Smooth muscle cell of the brain vasculature (primary cell): ENCODE measurements at regions not wholly inside any gene's neighbourhood (a gene's known extent, or its start where the extent isn't known, plus 50 kb on each side); places are given as distances from the start of the nearest gene placed in this dataset.
A peak's percentile ranks its signal among the peaks of the same experiment; 100 is the strongest.

Experiments
- DNase-seq: peaks from one replicate; pipeline ENCODE4 v3.0.0-alpha.2; 2012; ENCODE audit warnings: low read depth, low spot score

DNA sequence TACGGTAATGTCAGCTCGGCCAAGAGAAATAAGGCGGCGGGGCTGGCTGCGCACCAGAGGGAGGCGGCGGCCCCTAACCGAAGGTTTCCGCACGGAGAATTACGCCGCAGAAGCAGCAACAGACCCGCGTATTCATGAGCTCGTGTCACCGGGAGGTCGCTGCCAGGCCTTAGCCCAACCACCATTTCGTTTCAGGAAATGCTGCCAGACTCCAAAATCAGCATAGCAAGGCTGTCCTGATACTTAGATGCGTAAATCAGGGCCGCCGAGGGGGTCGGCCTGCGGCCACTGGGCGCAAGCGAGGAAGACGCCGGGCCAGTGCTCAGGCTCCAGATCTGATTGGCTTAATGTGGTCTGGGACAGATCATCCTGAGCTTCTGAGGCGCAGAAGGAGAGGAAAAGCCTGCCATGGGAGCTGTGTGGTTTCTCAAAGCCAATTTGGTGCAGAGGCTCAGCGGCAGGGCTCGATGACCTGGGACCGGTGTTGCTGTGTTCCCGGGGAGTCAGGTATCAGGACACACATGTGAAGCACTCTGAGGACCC lies 247.9 kb downstream of the BAMBI start:
- DNase-seq, result no peak

DNA sequence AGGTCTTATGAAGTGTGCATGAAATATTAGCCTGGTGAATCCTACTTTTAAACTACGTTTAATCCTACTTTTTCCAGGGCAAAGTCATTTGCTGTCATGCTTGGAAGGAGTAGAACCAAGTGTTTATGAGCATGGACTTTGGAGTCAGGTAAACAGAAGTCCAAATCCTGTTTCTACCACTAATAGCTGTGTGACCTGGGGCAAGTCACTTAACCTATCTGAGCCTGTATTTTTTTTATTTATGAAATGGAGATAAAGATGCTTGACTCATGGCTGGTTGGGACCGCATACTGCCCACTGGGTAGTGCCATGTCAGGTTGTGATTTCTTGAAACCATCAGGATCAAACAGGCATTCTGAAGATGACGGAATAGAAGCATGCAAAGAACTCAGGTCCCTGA lies 249.6 kb downstream of the BAMBI start:
- DNase-seq, result no peak

DNA sequence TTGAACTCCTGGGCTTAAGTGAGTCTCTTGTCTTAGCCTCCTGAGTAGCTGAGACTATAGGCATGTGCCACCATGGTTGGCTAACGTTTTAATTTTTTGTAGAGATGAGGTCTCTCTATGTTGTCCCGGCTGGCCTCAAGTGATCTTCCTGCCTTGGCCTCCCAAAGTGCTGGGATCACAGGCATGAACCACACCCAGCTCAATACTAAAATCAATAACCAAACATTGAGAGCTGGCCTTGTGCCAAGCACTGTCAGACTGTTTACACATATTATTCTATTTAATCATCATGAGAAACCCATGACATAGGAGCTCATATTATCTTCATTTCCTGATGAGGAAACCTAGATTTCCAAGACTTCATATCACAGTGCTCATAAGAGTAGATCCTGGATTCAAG lies 251.2 kb downstream of the BAMBI start:
- DNase-seq, result no peak

DNA sequence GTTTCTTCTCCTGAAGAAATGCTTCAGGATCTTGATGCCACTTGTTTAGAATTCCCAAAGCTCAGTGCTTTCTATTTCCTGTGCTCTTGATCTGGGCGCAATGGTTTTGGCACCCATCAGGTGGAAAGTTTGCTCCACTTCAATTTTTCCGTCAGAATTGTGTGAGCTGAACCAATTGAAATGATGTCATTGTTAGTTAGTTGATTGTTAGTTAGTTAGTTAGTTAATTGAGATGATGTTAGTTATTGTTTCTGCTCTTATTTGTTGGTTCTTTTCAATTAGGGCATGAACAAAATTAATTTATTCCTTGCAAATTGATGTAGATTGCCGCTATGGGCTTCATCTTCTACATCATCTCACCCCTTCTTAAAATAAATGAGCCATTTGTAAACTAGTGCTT lies 252.6 kb downstream of the BAMBI start:
- DNase-seq, result no peak

DNA sequence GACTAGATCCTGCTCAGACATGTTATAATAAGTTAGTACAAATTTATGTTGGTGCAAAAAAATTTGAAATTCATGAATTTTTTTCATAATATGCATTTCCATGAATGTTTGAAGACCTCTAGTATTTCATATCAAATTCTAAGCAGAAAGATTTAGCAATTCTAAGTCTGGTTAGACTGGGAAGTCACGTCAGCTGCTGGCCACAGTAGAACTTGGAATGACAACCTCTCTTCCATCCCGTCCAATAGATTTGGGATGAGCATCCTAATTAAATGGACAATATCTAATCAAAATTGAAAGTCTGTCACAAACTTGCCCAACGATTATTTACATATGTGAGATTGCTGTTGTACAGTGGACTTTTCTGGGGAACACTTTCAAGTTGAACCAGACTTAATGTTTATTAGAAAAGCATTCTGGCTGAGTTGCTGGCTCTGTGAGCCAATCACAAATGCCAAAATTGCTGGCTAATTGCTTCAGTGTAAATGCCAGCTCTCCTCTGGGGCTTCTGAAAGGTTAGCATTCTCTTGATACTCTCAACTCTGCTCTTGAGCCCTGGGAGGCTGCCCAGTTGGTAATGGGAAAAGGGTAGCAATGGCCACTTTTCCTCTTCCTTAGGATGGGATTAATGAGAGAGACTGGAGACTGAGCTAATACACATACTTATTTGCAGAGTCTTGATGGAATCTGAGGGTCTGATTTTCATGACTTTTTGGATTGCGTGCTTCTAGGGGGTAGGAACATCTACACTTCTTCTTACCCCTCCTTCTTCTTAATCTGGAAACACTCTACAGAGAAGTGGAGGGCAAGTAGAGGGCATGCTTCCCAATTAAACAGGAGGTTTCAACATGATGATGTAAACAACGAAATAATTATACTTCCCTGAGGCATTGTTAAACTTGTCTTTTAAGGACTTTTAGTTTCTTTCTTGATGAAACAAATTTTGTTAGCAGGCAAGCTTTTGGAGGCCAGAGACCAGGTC lies 253.5 kb downstream of the BAMBI start:
- DNase-seq, result no peak

DNA sequence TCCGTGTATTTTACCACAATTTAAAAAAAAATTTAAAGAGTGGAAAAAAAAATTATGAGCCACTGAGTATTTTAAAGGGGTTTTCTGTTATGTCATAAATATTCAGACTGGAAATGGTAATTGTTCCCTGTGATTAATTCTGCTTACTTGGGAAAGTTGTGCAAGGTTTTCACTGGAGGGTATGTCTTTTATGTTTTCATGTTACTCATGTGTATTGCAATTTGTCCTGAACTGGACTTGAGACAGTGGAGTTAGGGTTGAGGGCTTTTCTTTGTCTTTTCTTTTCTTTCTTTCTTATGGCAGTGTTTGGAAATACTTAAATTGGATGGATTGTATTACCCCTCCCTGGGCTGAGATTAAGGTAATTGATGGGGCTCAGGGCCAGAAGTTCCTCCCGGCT lies 257.7 kb downstream of the BAMBI start:
- no peak for DNase-seq

DNA sequence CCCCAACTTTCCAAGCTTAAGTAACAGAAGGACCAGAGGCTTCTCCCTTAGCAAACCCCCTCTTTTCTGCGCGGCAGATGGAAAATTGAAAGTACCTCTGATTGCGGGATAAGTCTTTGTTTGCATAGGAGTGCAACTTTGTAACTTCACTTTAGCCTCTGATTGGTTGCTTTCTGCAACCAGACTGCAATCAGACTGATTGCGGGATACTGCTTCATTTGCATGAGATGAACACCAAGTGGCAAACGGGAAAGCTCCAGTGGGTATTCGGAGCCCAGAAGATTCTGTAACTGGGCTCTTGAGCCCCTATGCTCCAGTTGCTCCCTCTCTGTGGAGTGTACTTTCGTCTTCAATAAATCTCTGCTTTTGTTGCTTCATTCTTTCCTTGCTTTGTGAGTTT lies 260.6 kb downstream of the BAMBI start:
- no peak for DNase-seq

DNA sequence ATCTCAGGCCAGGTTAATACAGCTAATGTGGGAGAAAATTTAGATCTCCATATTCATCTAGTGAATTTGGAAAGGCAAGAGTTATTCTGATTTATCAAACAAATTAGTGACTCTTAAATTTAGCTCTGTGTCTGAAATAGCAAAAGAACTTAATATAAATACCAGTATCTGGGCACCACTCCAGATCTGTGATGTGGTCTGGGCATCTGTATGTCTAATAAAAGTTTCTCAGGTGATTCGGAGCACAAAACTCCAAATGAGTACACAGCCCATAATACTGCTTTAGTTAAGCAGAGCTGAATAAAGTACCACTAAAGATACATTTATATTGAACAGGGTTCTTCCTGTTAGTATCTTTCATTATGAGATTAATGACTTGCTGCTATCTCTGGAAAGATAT lies 261.4 kb downstream of the BAMBI start:
- DNase-seq, result no peak

DNA sequence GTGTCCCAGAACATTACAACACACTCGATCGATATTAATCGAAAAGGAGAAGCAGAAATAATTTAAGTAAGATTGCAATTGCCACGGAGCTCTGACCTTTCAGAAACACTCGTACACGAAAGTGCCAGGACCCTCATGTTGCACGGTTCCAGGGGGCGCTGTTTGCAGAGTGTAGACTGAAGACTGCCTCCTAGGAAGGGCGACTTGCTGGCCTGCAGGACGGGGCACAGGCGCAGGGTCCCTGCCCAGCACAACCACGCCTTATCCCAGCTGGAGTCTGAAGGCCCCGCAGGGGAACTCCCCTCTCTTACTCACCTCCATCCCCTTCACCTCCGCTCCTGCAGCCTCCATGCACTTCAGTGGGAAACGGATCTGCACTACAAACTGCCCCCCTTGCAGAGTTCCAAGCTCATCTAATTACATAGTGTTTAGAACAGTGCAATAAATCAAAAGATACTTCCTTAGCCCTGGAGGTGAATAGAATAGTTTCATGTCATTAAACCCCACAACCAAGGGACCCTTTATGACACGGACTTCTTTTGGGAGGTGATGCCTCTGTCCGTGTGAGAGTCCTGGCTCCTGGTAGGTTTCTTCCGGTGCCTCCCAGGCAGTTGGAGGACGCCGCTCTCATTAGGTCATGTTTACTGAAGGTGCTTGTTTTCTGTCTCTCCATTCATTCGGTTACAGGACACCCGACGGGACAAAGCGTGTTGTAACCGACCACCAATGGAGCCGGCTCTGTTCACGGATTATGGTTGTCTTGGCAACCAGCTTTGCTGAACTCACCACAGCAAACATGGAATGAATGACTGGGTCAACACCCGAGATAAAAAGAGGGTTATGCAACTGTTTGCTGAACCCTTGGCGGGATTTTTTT lies 262.2 kb downstream of the BAMBI start:
- DNase-seq, result peak; percentile 13

DNA sequence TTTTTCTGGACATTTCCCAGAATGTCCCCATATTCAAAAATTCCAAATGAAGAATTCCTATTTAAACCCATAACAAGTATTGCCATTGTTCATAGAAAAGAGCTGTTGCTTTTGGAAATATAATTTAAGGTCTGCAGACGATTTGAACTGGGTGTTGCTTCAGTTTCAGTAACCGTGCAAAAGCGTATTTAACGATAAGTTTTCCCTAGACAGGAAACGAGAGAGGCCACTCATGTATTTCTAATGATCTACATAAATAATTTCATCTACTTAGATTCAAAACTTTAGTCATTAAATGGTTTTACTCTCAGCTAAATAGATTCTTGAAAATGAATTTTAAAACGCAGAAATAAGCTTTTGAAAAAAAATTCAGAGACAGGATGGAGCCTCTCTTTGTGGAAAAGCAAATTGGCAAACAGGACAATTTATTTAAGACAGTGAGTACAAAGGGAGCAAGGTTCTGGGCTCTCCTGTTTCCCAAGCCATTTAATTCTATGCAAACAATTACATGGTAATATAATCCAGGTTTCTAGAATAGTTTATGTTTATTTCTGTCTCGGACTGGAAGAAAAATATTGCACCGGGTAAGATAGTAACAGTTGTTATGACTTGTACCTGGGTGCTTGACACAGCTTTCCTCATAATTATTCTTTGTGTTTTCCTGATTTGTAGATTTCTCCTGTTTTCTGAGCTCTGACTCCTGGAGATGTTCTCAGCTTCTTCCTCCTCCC lies 263.0 kb downstream of the BAMBI start:
- no peak for DNase-seq

DNA sequence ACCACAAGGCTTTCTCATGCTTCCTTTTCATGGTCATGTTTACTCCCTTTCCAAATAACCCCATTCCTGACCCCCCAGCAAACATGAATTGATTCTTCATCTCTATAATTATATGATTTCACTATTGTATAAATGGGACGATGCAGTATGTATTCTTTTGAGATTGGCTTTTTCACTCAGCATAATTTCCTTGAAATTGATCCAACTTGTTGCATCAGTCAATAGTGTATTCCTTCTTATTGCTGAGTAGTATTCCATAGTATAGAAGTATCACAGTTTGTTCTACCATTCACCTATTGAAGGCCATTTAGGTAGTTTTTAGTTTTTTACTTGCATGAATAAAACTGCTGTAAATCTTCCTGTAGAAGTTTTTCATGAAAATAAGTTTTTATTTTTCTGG lies 264.7 kb downstream of the BAMBI start:
- DNase-seq, result no peak

DNA sequence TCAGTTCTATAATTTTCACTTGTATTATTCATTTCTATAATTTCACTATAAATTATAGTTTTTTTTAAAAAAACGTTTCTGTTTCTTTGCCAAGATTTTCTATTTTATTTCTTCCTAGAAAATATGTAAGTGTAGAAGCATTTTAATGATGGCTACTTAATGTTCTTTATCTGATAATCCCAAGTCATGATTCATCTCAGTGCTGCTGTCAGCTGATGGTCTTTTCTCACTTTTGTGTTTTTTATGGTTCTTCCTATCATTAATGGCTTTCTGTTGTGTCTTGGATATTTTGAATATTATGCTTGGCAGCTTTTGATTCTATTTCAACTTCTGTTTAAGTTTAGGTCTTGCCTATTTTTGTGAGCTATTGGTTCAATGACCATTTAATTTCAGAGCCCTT lies 268.6 kb downstream of the BAMBI start:
- no peak for DNase-seq

DNA sequence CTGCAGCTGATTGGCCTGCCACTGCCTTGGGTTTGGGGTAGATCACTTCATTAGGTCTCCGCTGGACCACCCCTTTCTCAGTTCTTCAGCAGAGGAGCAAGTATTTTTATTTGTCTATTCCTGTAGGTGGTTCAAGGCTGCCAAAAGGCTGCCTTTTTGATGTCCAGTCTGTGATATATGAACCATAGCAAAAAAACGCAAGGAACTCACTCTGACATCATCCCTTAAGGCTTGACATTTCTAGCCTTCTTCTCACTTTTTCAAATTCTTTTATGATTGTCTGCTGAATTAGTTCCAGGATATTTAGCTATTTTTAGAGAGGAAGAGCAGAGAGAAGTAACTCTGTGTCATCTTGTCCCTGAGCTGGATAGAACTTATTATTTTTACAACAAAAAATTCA lies 269.2 kb downstream of the BAMBI start:
- no peak for DNase-seq

DNA sequence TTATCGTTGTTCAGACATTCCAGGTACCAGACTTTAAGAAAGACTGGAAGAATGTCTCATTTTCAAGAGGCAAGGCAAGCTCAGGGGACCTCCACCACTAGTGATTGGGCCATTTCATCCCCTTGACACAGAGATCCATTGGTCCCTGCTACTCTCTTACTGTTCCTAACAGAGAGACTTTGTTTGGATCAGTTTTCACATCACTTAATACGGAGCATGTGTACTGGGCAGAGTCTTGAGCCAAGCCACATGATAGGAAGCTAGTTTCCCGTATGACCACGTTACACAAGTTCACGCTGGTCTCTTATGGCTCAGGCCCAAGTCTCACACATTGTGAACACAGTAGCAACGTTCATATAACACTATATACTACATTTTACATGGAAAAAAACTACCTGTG lies 269.9 kb downstream of the BAMBI start:
- no peak for DNase-seq

DNA sequence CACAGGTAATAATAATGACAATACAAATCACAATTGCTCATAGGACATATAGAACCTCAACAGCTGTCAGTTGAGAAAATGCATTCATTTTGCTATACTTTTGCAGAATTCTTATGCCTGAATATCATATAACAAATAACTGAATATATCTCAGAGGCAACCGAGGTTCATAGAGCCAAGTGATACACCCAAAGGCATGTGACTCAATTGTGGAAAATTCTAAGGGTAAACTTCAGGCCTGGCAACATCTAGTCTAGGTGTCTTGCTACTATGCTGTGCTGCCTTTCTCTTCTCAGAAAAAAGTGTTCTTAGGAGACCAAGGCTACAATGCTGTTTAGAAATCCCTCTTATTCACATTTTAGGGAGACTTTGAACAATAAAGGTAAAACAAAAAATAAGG lies 270.7 kb downstream of the BAMBI start:
- no peak for DNase-seq

DNA sequence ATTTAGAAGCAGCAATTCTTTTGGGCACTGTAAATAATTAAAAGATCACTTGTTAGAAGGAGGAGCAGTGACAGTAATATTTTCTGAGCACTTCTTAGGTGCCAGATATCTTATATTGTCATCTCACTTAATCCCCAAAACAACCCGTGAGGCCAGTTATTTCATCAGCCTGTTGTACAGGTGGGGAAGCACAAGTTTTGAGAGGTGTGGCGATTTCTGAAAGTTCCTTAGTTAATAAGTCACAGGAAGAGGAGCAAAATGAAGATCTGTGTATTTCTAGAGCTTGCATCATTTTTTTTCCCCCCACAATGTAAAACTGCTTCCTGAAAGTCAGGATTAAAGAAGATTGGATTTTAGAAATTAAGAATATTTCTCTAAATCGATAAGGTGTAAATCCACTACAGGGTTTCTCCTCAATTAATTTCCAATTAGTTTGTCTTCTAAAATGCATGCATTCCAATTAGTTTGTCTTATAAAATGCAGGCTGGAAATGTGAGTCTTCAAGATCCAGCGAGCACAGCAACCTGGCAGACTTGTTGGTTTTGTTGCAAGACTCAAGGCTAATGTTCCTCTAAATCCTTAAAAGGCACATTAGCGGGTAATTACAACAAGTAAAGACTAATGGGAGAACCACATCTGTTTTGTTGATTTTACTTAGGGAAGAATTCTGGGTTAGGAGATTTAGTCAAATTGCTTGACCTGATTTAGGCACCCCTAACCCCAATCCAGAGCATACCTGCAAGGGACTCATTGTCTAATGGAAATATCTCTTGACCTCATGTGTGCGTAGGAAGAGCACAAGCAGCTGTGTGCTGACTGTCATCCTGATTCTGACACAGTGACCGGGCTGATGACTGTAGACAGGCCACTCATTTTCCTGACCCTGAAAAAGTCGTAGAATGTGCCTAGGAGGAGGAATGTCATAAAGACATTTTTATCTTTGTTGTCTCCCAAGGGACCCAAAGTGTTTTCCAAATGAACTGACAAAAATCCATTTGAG lies 272.0 kb downstream of the BAMBI start:
- no peak for DNase-seq

DNA sequence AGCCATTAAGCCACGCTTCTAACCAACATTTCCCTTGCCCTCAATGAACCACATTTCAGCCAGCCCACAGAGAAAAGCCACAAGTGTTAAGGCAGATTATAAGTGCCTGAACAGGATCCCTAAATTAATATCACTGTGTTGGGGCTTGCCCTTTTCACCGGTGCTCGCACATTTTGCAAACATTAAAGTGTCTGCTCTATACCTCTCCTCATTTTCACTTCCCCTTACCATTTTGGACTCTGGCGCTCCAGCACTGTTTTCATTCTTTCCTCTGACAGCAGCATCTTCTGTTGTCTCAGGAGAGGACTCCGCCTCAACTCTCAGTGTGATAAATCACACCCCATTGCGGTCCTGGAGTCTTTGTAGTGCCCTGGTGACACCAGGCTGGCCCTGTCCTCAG lies 274.2 kb downstream of the BAMBI start:
- no peak for DNase-seq

DNA sequence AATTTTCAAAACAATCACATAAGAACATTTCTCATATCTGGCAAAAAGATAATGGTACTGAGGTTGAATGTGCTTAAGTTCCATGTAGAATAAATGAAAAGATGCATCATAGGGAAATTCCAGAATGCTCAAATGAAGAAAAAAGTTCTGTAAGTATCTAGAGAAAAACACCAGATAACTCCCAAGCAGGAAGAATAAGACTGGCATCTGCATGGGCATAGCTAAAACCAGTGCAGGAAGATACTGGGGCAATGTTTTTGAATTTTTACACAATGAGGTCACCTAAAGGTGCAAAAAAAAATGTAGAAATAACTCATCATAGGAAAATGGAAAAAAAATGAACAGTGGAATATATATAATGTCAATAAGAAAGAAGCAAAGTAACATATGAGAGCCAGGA lies 275.2 kb downstream of the BAMBI start:
- DNase-seq, result no peak

DNA sequence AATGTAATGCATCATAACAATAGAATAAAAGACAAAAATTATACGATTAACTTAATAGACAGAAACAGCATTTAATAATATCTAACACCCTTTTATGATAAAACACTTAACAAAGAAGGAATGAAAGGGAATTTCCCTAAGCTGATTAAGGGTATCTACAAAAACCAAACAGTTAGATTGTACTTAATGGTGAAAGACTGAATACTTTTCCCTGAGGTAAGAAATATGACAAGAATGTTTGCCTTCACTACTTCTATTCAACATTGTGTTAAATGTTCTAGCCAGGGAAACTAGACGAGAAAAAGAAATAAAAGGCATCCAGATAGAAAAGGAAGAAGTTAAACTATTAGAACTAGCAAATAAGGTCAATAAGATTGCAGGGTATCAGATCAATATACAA lies 276.9 kb downstream of the BAMBI start:
- DNase-seq, result no peak

DNA sequence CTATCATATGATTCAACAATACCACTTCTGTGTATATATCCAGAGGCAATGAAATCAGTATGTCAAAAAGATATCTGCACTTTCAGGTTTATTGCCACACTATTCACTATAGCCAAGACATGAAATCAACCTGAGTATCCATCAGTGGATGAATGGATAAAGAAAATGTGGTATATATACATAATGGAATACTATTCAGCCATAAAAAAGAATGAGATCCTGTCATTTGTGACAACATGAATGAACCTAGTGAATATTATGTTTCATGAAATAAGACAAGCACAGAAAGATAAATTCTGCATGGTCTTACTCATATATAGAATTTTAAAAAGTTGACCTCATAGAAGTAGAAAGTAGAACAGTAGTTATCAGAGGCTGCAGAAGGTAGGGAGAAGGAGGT lies 281.1 kb downstream of the BAMBI start:
- DNase-seq, result no peak
